Trophoblast cell (in vitro differentiated cells and primary cell): ENCODE measurements at regions not wholly inside any gene's neighbourhood (a gene's known extent, or its start where the extent isn't known, plus 50 kb on each side); places are given as distances from the start of the nearest gene placed in this dataset.

Experiments used
- DNase-seq, 2 donors: peaks; one replicate each; pipeline ENCODE4 v3.0.0-alpha.2; 2016
- H2AFZ ChIP-seq: 2 replicates; pipeline ENCODE4 v1.6.1; 2013; ENCODE audit warnings: low read length, moderate library complexity, mild to moderate bottlenecking; ENCODE audit not compliant: insufficient read depth, poor library complexity
- H2AK5ac ChIP-seq: 2 replicates; pipeline ENCODE4 v1.6.1; 2013; ENCODE audit warnings: mild to moderate bottlenecking, low read length
- H2BK120ac ChIP-seq: 2 replicates; pipeline ENCODE4 v1.6.1; 2013; ENCODE audit warnings: low read length, mild to moderate bottlenecking, moderate library complexity; ENCODE audit not compliant: insufficient read depth, poor library complexity
- H2BK12ac ChIP-seq: 2 replicates; pipeline ENCODE4 v1.6.1; 2013; ENCODE audit warnings: mild to moderate bottlenecking, low read length, moderate library complexity
- H2BK5ac ChIP-seq: 2 replicates; pipeline ENCODE4 v1.6.1; 2013; ENCODE audit warnings: low read length, low read depth, moderate library complexity, mild to moderate bottlenecking; ENCODE audit not compliant: poor library complexity
- H3K14ac ChIP-seq: 2 replicates; pipeline ENCODE4 v1.6.1; 2013; ENCODE audit warnings: mild to moderate bottlenecking, low read length
- H3K18ac ChIP-seq: 2 replicates; pipeline ENCODE4 v1.6.1; 2013; ENCODE audit warnings: mild to moderate bottlenecking, low read length
- H3K23ac ChIP-seq: 2 replicates; pipeline ENCODE4 v1.6.1; 2013; ENCODE audit warnings: low read length
- H3K27ac ChIP-seq: 2 replicates; pipeline ENCODE4 v1.5.1; 2013; ENCODE audit warnings: low read depth, mild to moderate bottlenecking, inconsistent platforms, low read length, moderate library complexity
- H3K27me3 ChIP-seq: 2 replicates; pipeline ENCODE4 v1.6.1; 2013; ENCODE audit warnings: inconsistent platforms, mild to moderate bottlenecking, low read length, moderate library complexity; ENCODE audit not compliant: insufficient read depth
- H3K36me3 ChIP-seq, 2 experiments: 1 replicate in 1 of 2; 2 replicates in 1 of 2; pipeline ENCODE4 v1.6.1; 2013; ENCODE audit warnings: low read length in 2 of 2, mild to moderate bottlenecking in 2 of 2, moderate library complexity in 1 of 2; ENCODE audit not compliant: insufficient read depth in 2 of 2, control insufficient read depth in 1 of 2
- H3K4ac ChIP-seq: 2 replicates; pipeline ENCODE4 v1.6.1; 2013; ENCODE audit warnings: low read depth, mild to moderate bottlenecking, low read length, moderate library complexity
- H3K4me1 ChIP-seq, 2 experiments: 1 replicate in 1 of 2; 2 replicates in 1 of 2; pipeline ENCODE4 v1.6.1; 2013; ENCODE audit warnings: low read length in 2 of 2, mild to moderate bottlenecking in 2 of 2, moderate library complexity in 1 of 2; ENCODE audit not compliant: insufficient read depth in 2 of 2, control insufficient read depth in 1 of 2
- H3K4me2 ChIP-seq: 2 replicates; pipeline ENCODE4 v1.6.1; 2013; ENCODE audit warnings: inconsistent platforms, mild to moderate bottlenecking, low read length, moderate library complexity
- H3K4me3 ChIP-seq: 2 replicates; pipeline ENCODE4 v1.5.1; 2013; ENCODE audit warnings: mild to moderate bottlenecking, low read depth, low read length, inconsistent platforms
- H3K79me1 ChIP-seq: one replicate; pipeline ENCODE4 v1.6.1; 2013; ENCODE audit warnings: low read length
- H3K79me2 ChIP-seq: 2 replicates; pipeline ENCODE4 v1.6.1; 2013; ENCODE audit warnings: low read length, mild to moderate bottlenecking; ENCODE audit not compliant: control insufficient read depth, insufficient read depth, poor library complexity
- H3K9ac ChIP-seq: 2 replicates; pipeline ENCODE4 v1.6.1; 2013; ENCODE audit warnings: mild to moderate bottlenecking, low read length
- H3K9me3 ChIP-seq: 2 replicates; pipeline ENCODE4 v1.6.1; 2013; ENCODE audit warnings: low read depth, mild to moderate bottlenecking, control low read depth, inconsistent platforms, low read length; ENCODE audit not compliant: insufficient read depth
- H4K12ac ChIP-seq: 2 replicates; pipeline ENCODE4 v1.6.1; 2013; ENCODE audit warnings: low read depth, mild to moderate bottlenecking, low read length, moderate library complexity
- H4K8ac ChIP-seq: 2 replicates; pipeline ENCODE4 v1.6.1; 2013; ENCODE audit warnings: low read depth, mild to moderate bottlenecking, low read length, moderate library complexity
- H4K91ac ChIP-seq: one replicate; pipeline ENCODE4 v1.6.1; 2013; ENCODE audit warnings: low read depth, mild to moderate bottlenecking, low read length, moderate library complexity
- whole genome bisulfite sequencing: extraction: QIAGEN DNeasy Blood & Tissue Kit; methylation state at CpG from one replicate; pipeline ENCODE4 v1.1.7; 2013; ENCODE audit warnings: missing lambda C conversion rate; ENCODE audit not compliant: insufficient read length, insufficient coverage; ENCODE audit errors: extremely low coverage; 5-methylcytosine and 5-hydroxymethylcytosine counted together

- no peak overlapping the region for H2AK5ac ChIP-seq
- H2BK12ac ChIP-seq, result no peak overlapping the region
- H4K12ac ChIP-seq, result no peak overlapping the region
- H2AFZ ChIP-seq, result no peak overlapping the region
- no peak overlapping the region for H3K18ac ChIP-seq
- H3K27me3 ChIP-seq, result no peaks in the 10 kb centered on the region
- H3K9me3 ChIP-seq, result no peaks in the 10 kb centered on the region
- H3K79me2 ChIP-seq, result no peaks in the 10 kb centered on the region
- H3K4me3 ChIP-seq, result no peak overlapping the region
- H2BK5ac ChIP-seq, result no peak overlapping the region
- H3K23ac ChIP-seq, result no peak overlapping the region
- no peak overlapping the region for H4K91ac ChIP-seq
- no peak overlapping the region for H3K4ac ChIP-seq
- H3K36me3 ChIP-seq, result no peaks in the 10 kb centered on the region
- peaks cover 3% of the 10 kb centered on the region for H3K79me1 ChIP-seq
- H4K8ac ChIP-seq, result no peak overlapping the region
- H3K4me2 ChIP-seq, result no peak overlapping the region
- H3K27ac ChIP-seq, result no peak overlapping the region
- H2BK120ac ChIP-seq, result no peak overlapping the region
- H3K9ac ChIP-seq, result no peak overlapping the region
- H3K14ac ChIP-seq, result no peak overlapping the region
- H3K4me1 ChIP-seq, result peaks cover 4 to 15% of the 10 kb centered on the region in 2 experiments
- WGBS, result no CpG with 5 or more reads among the region's 9 CpGs
- DNase-seq, result no peak
Measured at GRCh38 chr6:167571550-167571949, 246.7 kb downstream of the TTLL2 start.

DNA sequence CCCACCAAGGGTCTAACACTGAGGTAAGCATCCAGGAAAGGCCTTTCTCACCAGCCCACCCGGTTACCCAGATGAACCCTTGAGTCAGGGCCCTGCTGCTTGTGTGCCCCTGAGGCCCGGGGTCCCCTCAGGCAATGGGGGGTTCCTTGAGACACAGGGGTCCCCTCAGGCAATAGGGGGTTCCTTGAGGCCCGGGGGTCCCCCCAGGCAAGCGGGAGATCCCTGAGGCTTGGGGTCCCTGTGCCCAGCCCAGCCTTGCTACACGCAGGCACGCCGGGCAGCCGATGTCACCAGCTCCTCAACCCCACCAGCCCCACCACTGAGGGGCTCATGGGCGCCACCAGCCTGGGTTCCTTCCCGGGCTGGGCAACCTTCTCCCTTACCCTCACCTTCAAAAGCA lies 247.2 kb downstream of the TTLL2 start:
- no CpG with 5 or more reads among the region's 10 CpGs for WGBS
- Histone ChIP-seq H3K4me3 (no peak overlapping the region), H4K12ac (no peak overlapping the region), H3K36me3 (no peaks in the 10 kb centered on the region), H2BK5ac (no peak overlapping the region), H3K27me3 (no peaks in the 10 kb centered on the region), H4K8ac (no peak overlapping the region), H3K79me1 (peaks cover 3% of the 10 kb centered on the region), H2BK12ac (no peak overlapping the region), H4K91ac (no peak overlapping the region), H2AK5ac (no peak overlapping the region), H2BK120ac (no peak overlapping the region), H3K18ac (no peak overlapping the region), H3K4ac (no peak overlapping the region), H3K9me3 (no peaks in the 10 kb centered on the region), H3K4me1 (peaks cover 4 to 15% of the 10 kb centered on the region in 2 experiments), H2AFZ (no peak overlapping the region), H3K9ac (no peak overlapping the region), H3K27ac (no peak overlapping the region), H3K4me2 (no peak overlapping the region), H3K23ac (no peak overlapping the region), H3K14ac (no peak overlapping the region), H3K79me2 (no peaks in the 10 kb centered on the region)
- no peak for DNase-seq

- Histone ChIP-seq H3K4me1 (peaks cover 0 to 8% of the 10 kb centered on the region in 2 experiments), H3K18ac (no peak overlapping the region), H2BK5ac (no peak overlapping the region), H3K79me1 (peaks cover 2% of the 10 kb centered on the region), H3K79me2 (no peaks in the 10 kb centered on the region), H3K4me2 (no peak overlapping the region), H3K23ac (no peak overlapping the region), H4K91ac (no peak overlapping the region), H3K9ac (no peak overlapping the region), H3K4ac (no peak overlapping the region), H2BK12ac (no peak overlapping the region), H3K27ac (no peak overlapping the region), H2AFZ (no peak overlapping the region), H2AK5ac (no peak overlapping the region), H3K4me3 (no peak overlapping the region), H3K27me3 (no peaks in the 10 kb centered on the region), H4K12ac (no peak overlapping the region), H2BK120ac (no peak overlapping the region), H3K36me3 (no peaks in the 10 kb centered on the region), H4K8ac (no peak overlapping the region), H3K9me3 (no peaks in the 10 kb centered on the region), H3K14ac (no peak overlapping the region)
- no CpG with 5 or more reads among the region's 13 CpGs for WGBS
- no peak for DNase-seq
Measured at GRCh38 chr6:167572841-167573271, 248.0 kb downstream of the TTLL2 start.

GRCh38 chr6:167573461-167574215 lies 248.8 kb downstream of the TTLL2 start:
- Histone ChIP-seq H3K36me3 (no peaks in the 10 kb centered on the region), H3K4me1 (peaks cover 0 to 8% of the 10 kb centered on the region in 2 experiments), H4K8ac (no peak overlapping the region), H4K91ac (no peak overlapping the region), H2AFZ (no peak overlapping the region), H2BK12ac (no peak overlapping the region), H2BK5ac (no peak overlapping the region), H3K4me3 (no peak overlapping the region), H2BK120ac (no peak overlapping the region), H3K27me3 (no peaks in the 10 kb centered on the region), H3K27ac (no peak overlapping the region), H3K14ac (no peak overlapping the region), H3K9ac (no peak overlapping the region), H3K4me2 (no peak overlapping the region), H3K79me2 (no peaks in the 10 kb centered on the region), H4K12ac (no peak overlapping the region), H3K9me3 (no peaks in the 10 kb centered on the region), H3K79me1 (peaks cover 2% of the 10 kb centered on the region), H3K23ac (no peak overlapping the region), H3K18ac (no peak overlapping the region), H3K4ac (no peak overlapping the region), H2AK5ac (no peak overlapping the region)
- no peak for DNase-seq
- WGBS, result no CpG with 5 or more reads among the region's 16 CpGs
